IMR-90 (cell line): ENCODE measurements at regions not wholly inside any gene's neighbourhood (a gene's known extent, or its start where the extent isn't known, plus 50 kb on each side); places are given as distances from the start of the nearest gene placed in this dataset.

Experiments
- ATAC-seq: fragments of 200-7000 bp; cut with Tn5 transposase; 2 replicates; pipeline ENCODE4 v1.9.1; 2020; ENCODE audit warnings: low read depth, mild to moderate bottlenecking, moderate library complexity
- BruUV-seq: library from RNA; stranded (reverse); fragments of 400-500 nt; replicated peaks from 2 replicates; lab custom pipeline; 2021; lab: Mats Ljungman, UMichigan
- CTCF ChIA-PET: fragments of 300-600 bp; formaldehyde crosslinking; extraction: SDS; loops from one replicate; lab custom pipeline; 2021; ENCODE audit warnings: antibody characterized with exemption; lab: Yijun Ruan, JAX
- POLR2A ChIA-PET: fragments of 300-600 bp; sonication (Branson Sonifier 250); formaldehyde crosslinking; loops from one replicate; lab custom pipeline; 2022; ENCODE audit warnings: antibody characterized with exemption; ENCODE audit not compliant: unreplicated experiment; lab: Charles Lee
- DNase-seq: peaks from one replicate; pipeline ENCODE4 v3.0.0; 2013
- H2AFZ ChIP-seq: replicated peaks from 2 replicates; pipeline ENCODE3; 2013; ENCODE audit warnings: low read length, mild to moderate bottlenecking; ENCODE audit not compliant: poor library complexity
- H2AK5ac ChIP-seq: 2 replicates; pipeline ENCODE4 v1.6.1; 2013; ENCODE audit warnings: low read depth, low read length, inconsistent platforms
- H2AK9ac ChIP-seq: replicated peaks from 2 replicates; pipeline ENCODE3; 2013; ENCODE audit warnings: mild to moderate bottlenecking, low read depth, low read length, moderate library complexity; ENCODE audit not compliant: poor library complexity
- H2BK120ac ChIP-seq: 2 replicates; pipeline ENCODE4 v1.6.1; 2013; ENCODE audit warnings: low read depth, low read length, inconsistent platforms
- H2BK15ac ChIP-seq: 3 replicates; pipeline ENCODE4 v1.6.1; 2013; ENCODE audit warnings: low read depth, low read length, inconsistent platforms
- H2BK20ac ChIP-seq: 2 replicates; pipeline ENCODE4 v1.6.1; 2013; ENCODE audit warnings: low read depth, mild to moderate bottlenecking, inconsistent platforms, low read length, moderate library complexity
- H2BK5ac ChIP-seq: 2 replicates; pipeline ENCODE4 v1.6.1; 2013; ENCODE audit warnings: mild to moderate bottlenecking, low read depth, low read length, inconsistent platforms; ENCODE audit not compliant: poor library complexity, severe bottlenecking
- H3K14ac ChIP-seq: replicated peaks from 2 replicates; pipeline ENCODE4 v1.6.1; 2013; ENCODE audit warnings: low read depth, low read length, inconsistent platforms
- H3K18ac ChIP-seq: 2 replicates; pipeline ENCODE4 v1.6.1; 2013; ENCODE audit warnings: low read depth, low read length, control low read depth
- H3K23ac ChIP-seq: 2 replicates; pipeline ENCODE4 v1.6.1; 2013; ENCODE audit warnings: low read depth, low read length, inconsistent platforms
- H3K27ac ChIP-seq: 2 replicates; pipeline ENCODE4 v1.5.1; 2013; ENCODE audit warnings: mild to moderate bottlenecking, control low read depth, low read length; ENCODE audit not compliant: insufficient read depth
- H3K27me3 ChIP-seq: 2 replicates; pipeline ENCODE4 v1.6.1; 2013; ENCODE audit warnings: low read length; ENCODE audit not compliant: control insufficient read depth, insufficient read depth
- H3K36me3 ChIP-seq: 2 replicates; pipeline ENCODE4 v1.6.1; 2013; ENCODE audit warnings: low read length, mixed read lengths; ENCODE audit not compliant: control insufficient read depth, insufficient read depth
- H3K4ac ChIP-seq: 2 replicates; pipeline ENCODE4 v1.6.1; 2013; ENCODE audit warnings: low read depth, low read length, inconsistent platforms
- H3K4me1 ChIP-seq: 2 replicates; pipeline ENCODE4 v1.6.1; 2013; ENCODE audit warnings: low read length, mixed read lengths; ENCODE audit not compliant: control insufficient read depth, insufficient read depth
- H3K4me2 ChIP-seq: 2 replicates; pipeline ENCODE4 v1.6.1; 2013; ENCODE audit warnings: low read depth, mild to moderate bottlenecking, control low read depth, low read length, moderate library complexity
- H3K4me3 ChIP-seq: 2 replicates; pipeline ENCODE4 v1.5.1; 2013; ENCODE audit warnings: low read depth, mild to moderate bottlenecking, control low read depth, low read length, moderate library complexity; ENCODE audit not compliant: insufficient read depth
- H3K56ac ChIP-seq: 2 replicates; pipeline ENCODE4 v1.6.1; 2013; ENCODE audit warnings: low read length, inconsistent platforms; ENCODE audit not compliant: insufficient read depth; ENCODE audit errors: extremely low read depth
- H3K79me1 ChIP-seq, 2 experiments: 2 replicates each; pipeline ENCODE4 v1.6.1; 2013; ENCODE audit warnings: low read length in 2 of 2, inconsistent platforms in 1 of 2, low read depth in 1 of 2
- H3K9ac ChIP-seq: 2 replicates; pipeline ENCODE4 v1.6.1; 2013; ENCODE audit warnings: low read depth, low read length, control low read depth
- H3K9me1 ChIP-seq: 2 replicates; pipeline ENCODE4 v1.6.1; 2013; ENCODE audit warnings: low read length, inconsistent platforms; ENCODE audit not compliant: insufficient read depth
- H3K9me3 ChIP-seq: 2 replicates; pipeline ENCODE4 v1.6.1; 2013; ENCODE audit warnings: low read length; ENCODE audit not compliant: control insufficient read depth, insufficient read depth
- H4K20me1 ChIP-seq: 2 replicates; pipeline ENCODE4 v1.6.1; 2013; ENCODE audit warnings: low read length, inconsistent platforms; ENCODE audit not compliant: insufficient read depth
- H4K5ac ChIP-seq: 2 replicates; pipeline ENCODE4 v1.6.1; 2013; ENCODE audit warnings: mild to moderate bottlenecking, low read depth, low read length, control low read depth
- H4K8ac ChIP-seq, 2 experiments: 2 replicates each; pipeline ENCODE4 v1.6.1; 2013; ENCODE audit warnings: low read depth in 2 of 2, low read length in 2 of 2, control low read depth in 1 of 2, inconsistent platforms in 1 of 2
- H4K91ac ChIP-seq: 2 replicates; pipeline ENCODE4 v1.6.1; 2013; ENCODE audit warnings: low read depth, low read length, inconsistent platforms; ENCODE audit not compliant: insufficient read depth
- BHLHE40 ChIP-seq: fragments of 150-350 bp; IDR thresholded peaks from 2 replicates; pipeline ENCODE4 v1.6.1; 2016; ENCODE audit warnings: mild to moderate bottlenecking, low read depth, low read length
- CEBPB ChIP-seq: IDR thresholded peaks from 2 replicates; pipeline ENCODE4 v1.6.1; 2012; ENCODE audit warnings: low read depth, low read length, improper control_type of control experiment
- CHD1 ChIP-seq: IDR thresholded peaks from 2 replicates; pipeline ENCODE4 v1.6.1; 2012; ENCODE audit warnings: low read depth, low read length, improper control_type of control experiment
- FOS ChIP-seq: fragments of 150-350 bp; IDR thresholded peaks from 2 replicates; pipeline ENCODE4 v1.6.1; 2016; ENCODE audit warnings: low read depth, low read length
- MAFK ChIP-seq: IDR thresholded peaks from 2 replicates; pipeline ENCODE4 v1.6.1; 2012; ENCODE audit warnings: low read depth, low read length, improper control_type of control experiment
- MAZ ChIP-seq: IDR thresholded peaks from 2 replicates; pipeline ENCODE4 v1.6.1; 2012; ENCODE audit warnings: low read depth, mild to moderate bottlenecking, low read length, improper control_type of control experiment, moderate library complexity, borderline replicate concordance
- MXI1 ChIP-seq: IDR thresholded peaks from 2 replicates; pipeline ENCODE4 v1.6.1; 2012; ENCODE audit warnings: low read depth, mild to moderate bottlenecking, low read length, moderate library complexity, borderline replicate concordance
- NFE2L2 ChIP-seq: fragments of 150-350 bp; IDR thresholded peaks from 2 replicates; pipeline ENCODE4 v1.6.1; 2016; ENCODE audit warnings: low read depth, mild to moderate bottlenecking, low read length
- POLR2A ChIP-seq: IDR thresholded peaks from 2 replicates; pipeline ENCODE4 v1.6.1; 2012; ENCODE audit warnings: mild to moderate bottlenecking, low read depth, low read length
- RAD21 ChIP-seq: IDR thresholded peaks from 2 replicates; pipeline ENCODE4 v1.6.1; 2012; ENCODE audit warnings: low read length, improper control_type of control experiment
- RCOR1 ChIP-seq: IDR thresholded peaks from 2 replicates; pipeline ENCODE4 v1.6.1; 2012; ENCODE audit warnings: mild to moderate bottlenecking, low read length, improper control_type of control experiment; ENCODE audit not compliant: insufficient replicate concordance
- RFX5 ChIP-seq: IDR thresholded peaks from 2 replicates; pipeline ENCODE4 v1.8.0; 2012; ENCODE audit warnings: low read depth, mild to moderate bottlenecking, low read length, moderate library complexity
- SMC3 ChIP-seq: fragments of 150-350 bp; IDR thresholded peaks from 2 replicates; pipeline ENCODE4 v1.6.1; 2016; ENCODE audit warnings: low read depth, mild to moderate bottlenecking, antibody characterized with exemption, low read length, moderate library complexity
- WGBS, 2 experiments: methylation state at CpG; one replicate each; pipeline versions ENCODE4 v1.1.5 to v1.1.7; 2013; ENCODE audit warnings: missing lambda C conversion rate in 2 of 2; ENCODE audit not compliant: insufficient read length in 1 of 2; ENCODE audit errors: extremely low coverage in 2 of 2; 5-methylcytosine and 5-hydroxymethylcytosine counted together
- dilution Hi-C: fragments of 300-500 bp; cut with HindIII; formaldehyde crosslinking; loops from one replicate; pipeline ENCODE4 v1.14.3; 2018; ENCODE audit warnings: low sequenced_read_pairs; ENCODE audit not compliant: unreplicated experiment
- in situ Hi-C: fragments of 300-500 bp; cut with MboI; formaldehyde crosslinking; loops from 3 replicates; pipeline ENCODE4 v1.14.3; 2019; ENCODE audit warnings: low sequenced_read_pairs, inconsistent platforms, mixed read lengths
- intact Hi-C: fragments of 100-400 bp; cut with micrococcal nuclease; formaldehyde crosslinking; loops from 2 replicates; pipeline ENCODE4 v1.10.0; 2022
- TF ChIP-seq, protein P1 (sequence below): conservative IDR thresholded peaks from 2 replicates; pipeline ENCODE4 v1.5.1; 2012; ENCODE audit warnings: mild to moderate bottlenecking, low read depth, low read length, improper control_type of control experiment
- TF ChIP-seq, protein P2 (sequence below): fragments of 150-350 bp; IDR thresholded peaks from 2 replicates; pipeline ENCODE4 v1.6.1; 2016; ENCODE audit warnings: low read depth, mild to moderate bottlenecking, low read length, moderate library complexity, borderline replicate concordance
- TF ChIP-seq, protein P3 (sequence below): fragments of 150-350 bp; IDR thresholded peaks from 2 replicates; pipeline ENCODE4 v1.6.1; 2017; ENCODE audit warnings: mild to moderate bottlenecking, antibody characterized with exemption, low read length, low read depth

DNA sequence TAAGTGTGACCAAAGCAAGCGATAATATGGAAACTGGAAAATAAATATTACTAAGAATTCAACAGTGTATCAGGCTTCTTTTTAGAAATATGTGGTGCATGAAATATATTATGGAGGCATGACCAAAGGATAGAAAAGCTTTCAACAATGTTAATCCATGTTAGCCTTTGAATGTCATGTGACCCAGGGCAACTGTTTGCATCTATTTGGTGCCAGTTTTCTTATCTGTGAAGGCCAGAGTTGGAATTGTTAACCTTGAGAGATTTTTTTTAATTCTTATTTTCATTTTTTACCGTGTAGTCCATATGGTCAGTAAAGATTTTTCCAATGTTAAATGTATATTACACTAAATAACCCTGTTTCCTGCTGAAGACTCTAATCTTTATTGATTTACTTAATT, 411.1 kb downstream of the BCKDHB start:
- DNase-seq (no peak), ATAC-seq (no peak)
- Histone ChIP-seq H3K36me3 (no peaks in the 10 kb centered on the region), H3K18ac (no peak overlapping the region), H3K23ac (no peak overlapping the region), H4K20me1 (no peaks in the 10 kb centered on the region), H4K91ac (no peak overlapping the region), H3K27me3 (no peaks in the 10 kb centered on the region), H3K4me3 (no peak overlapping the region), H3K4me1 (no peaks in the 10 kb centered on the region; the same call in none of the 2 replicates), H3K79me1 (no peaks in the 10 kb centered on the region), H2AFZ (no peak overlapping the region), H2AK9ac (no peak overlapping the region), H4K8ac (no peak overlapping the region), H4K5ac (no peak overlapping the region), H3K4ac (no peak overlapping the region), H2BK5ac (no peak overlapping the region), H3K56ac (no peak overlapping the region), H3K4me2 (no peak overlapping the region), H2BK15ac (no peak overlapping the region), H3K9ac (no peak overlapping the region), H3K27ac (no peak overlapping the region), H3K9me3 (no peaks in the 10 kb centered on the region), H3K9me1 (no peaks in the 10 kb centered on the region), H3K14ac (no peak overlapping the region), H2BK20ac (no peak overlapping the region), H2BK120ac (no peak overlapping the region), H2AK5ac (no peak overlapping the region)
- TF ChIP-seq SMC3 (no peak), NFE2L2 (no peak), BHLHE40 (no peak), MAZ (no peak), MAFK (no peak), CEBPB (no peak), FOS (no peak), RFX5 (no peak), CHD1 (no peak), POLR2A (no peak), RCOR1 (no peak), MXI1 (no peak), RAD21 (no peak)
- TF ChIP-seq, protein P1, sequence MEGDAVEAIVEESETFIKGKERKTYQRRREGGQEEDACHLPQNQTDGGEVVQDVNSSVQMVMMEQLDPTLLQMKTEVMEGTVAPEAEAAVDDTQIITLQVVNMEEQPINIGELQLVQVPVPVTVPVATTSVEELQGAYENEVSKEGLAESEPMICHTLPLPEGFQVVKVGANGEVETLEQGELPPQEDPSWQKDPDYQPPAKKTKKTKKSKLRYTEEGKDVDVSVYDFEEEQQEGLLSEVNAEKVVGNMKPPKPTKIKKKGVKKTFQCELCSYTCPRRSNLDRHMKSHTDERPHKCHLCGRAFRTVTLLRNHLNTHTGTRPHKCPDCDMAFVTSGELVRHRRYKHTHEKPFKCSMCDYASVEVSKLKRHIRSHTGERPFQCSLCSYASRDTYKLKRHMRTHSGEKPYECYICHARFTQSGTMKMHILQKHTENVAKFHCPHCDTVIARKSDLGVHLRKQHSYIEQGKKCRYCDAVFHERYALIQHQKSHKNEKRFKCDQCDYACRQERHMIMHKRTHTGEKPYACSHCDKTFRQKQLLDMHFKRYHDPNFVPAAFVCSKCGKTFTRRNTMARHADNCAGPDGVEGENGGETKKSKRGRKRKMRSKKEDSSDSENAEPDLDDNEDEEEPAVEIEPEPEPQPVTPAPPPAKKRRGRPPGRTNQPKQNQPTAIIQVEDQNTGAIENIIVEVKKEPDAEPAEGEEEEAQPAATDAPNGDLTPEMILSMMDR = no peak
- TF ChIP-seq, protein P2, sequence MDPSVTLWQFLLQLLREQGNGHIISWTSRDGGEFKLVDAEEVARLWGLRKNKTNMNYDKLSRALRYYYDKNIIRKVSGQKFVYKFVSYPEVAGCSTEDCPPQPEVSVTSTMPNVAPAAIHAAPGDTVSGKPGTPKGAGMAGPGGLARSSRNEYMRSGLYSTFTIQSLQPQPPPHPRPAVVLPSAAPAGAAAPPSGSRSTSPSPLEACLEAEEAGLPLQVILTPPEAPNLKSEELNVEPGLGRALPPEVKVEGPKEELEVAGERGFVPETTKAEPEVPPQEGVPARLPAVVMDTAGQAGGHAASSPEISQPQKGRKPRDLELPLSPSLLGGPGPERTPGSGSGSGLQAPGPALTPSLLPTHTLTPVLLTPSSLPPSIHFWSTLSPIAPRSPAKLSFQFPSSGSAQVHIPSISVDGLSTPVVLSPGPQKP = no peak
- TF ChIP-seq, protein P3, sequence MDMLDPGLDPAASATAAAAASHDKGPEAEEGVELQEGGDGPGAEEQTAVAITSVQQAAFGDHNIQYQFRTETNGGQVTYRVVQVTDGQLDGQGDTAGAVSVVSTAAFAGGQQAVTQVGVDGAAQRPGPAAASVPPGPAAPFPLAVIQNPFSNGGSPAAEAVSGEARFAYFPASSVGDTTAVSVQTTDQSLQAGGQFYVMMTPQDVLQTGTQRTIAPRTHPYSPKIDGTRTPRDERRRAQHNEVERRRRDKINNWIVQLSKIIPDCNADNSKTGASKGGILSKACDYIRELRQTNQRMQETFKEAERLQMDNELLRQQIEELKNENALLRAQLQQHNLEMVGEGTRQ = no peak
- ChIA-PET POLR2A (no interaction called here), CTCF (no interaction called here)
- intact Hi-C loops (no loop called here), dilution Hi-C loops (no loop called here), in situ Hi-C loops (no loop called here)
- no TSS peak for BruUV-seq
- no CpG with 5 or more reads among the region's 2 CpGs for WGBS, 2 experiments
